GM11168 (cell line): ENCODE measurements at regions not wholly inside any gene's neighbourhood (a gene's known extent, or its start where the extent isn't known, plus 50 kb on each side); places are given as distances from the start of the nearest gene placed in this dataset.
"Not testable (repeated sequence)": the region's sequence is repeated elsewhere in the genome, so short reads cannot be mapped to it uniquely, and the experiment has no call there.

ENCODE experiments used
- in situ Hi-C: fragments of 300-500 bp; cut with MboI; formaldehyde crosslinking; loops from one replicate; pipeline ENCODE4 v1.12.0; 2022; ENCODE audit warnings: low sequenced_read_pairs; ENCODE audit not compliant: unreplicated experiment

- in situ Hi-C loops: no loop called here
Measured at GRCh38 chr6:22737331-22737730, 168.0 kb downstream of the HDGFL1 start.

- in situ Hi-C loops: no loop called here
Measured at GRCh38 chr6:22738194-22738593, 168.8 kb downstream of the HDGFL1 start.

DNA sequence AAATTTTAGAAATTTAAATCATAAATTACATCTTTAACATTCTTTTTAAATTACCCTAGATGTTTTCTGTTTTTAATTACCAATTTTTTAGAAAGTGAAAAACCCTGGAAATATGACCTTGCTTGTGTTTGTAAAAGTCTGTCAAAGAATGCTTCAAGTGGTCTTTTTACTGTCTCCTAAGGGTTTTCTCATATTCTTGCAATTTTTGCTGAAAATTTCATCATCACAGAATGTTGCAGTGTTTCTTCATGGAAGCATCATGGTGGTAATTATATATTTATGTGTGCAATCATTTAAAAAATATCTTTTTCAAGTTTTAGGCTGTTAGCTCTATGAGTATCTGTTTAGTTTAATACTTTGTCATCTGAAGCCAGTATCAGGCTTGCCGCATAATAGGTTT is 178.2 kb downstream of the HDGFL1 start:
- in situ Hi-C loops: no loop called here

- in situ Hi-C loops: no loop called here
Measured at GRCh38 chr6:22748681-22749080, 179.3 kb downstream of the HDGFL1 start.

DNA sequence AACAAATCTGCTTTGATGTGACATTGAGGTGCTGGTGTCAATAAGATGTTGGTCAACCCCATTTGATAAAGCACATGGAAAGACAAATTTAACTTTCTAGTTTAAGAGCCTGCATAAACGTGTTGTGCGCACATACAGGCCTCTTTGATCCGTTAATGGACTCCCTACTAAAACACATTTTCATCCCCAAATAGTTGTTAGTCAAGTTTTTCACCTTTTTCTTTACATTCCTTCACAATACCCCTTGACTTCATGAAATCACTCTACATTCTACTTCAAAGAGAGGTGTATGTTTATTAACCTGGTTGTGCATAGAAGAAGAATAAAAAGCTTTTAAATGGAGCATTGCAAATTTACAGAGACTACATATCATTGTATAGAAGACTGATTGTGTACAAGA is 180.3 kb downstream of the HDGFL1 start:
- in situ Hi-C loops: no loop called here

GRCh38 chr6:22751223-22751622 is 181.9 kb downstream of the HDGFL1 start:
- in situ Hi-C loops: no loop called here

GRCh38 chr6:22752522-22752921 is 183.2 kb downstream of the HDGFL1 start:
- in situ Hi-C loops: no loop called here

GRCh38 chr6:22754061-22754460 is 184.7 kb downstream of the HDGFL1 start:
- in situ Hi-C loops: no loop called here

DNA sequence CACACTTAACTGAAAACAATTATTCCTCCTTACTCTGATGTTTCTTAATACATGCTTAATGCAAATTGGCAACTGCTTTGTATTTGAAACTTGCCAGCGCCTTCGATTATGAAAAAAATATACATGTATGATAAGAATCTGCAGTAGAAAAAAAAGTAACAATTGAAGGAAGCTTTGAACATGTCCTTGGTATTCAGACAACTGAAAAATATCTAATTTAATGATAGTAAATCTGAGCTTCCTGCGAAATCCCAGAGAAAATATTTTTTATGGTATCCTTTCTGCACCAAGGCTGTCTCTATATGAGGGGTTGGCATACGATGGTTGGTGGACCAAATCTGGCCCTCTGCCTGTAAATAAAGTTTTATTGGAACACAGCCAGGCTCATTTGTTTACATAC is 186.2 kb downstream of the HDGFL1 start:
- in situ Hi-C loops: no loop called here

DNA sequence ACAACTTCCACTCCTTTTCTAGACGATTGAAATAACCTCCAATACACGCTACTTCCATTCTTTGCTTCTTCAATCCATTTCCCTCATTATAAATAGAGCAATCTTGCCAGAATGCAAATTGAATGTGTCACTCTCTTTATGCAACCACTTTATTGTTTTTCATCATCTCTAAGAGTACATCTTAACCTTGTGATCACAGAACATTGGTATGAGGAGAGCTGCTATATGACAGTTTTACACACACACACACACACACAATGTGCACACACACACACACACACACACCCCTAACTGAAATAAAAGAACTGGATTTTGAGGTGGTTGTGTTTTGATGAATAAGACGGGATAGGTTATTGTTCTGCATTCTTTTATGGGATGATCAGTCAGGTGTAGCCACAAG is 187.0 kb downstream of the HDGFL1 start:
- in situ Hi-C loops: no loop called here

GRCh38 chr6:22764496-22764895 is 195.1 kb downstream of the HDGFL1 start:
- in situ Hi-C loops: no loop called here

DNA sequence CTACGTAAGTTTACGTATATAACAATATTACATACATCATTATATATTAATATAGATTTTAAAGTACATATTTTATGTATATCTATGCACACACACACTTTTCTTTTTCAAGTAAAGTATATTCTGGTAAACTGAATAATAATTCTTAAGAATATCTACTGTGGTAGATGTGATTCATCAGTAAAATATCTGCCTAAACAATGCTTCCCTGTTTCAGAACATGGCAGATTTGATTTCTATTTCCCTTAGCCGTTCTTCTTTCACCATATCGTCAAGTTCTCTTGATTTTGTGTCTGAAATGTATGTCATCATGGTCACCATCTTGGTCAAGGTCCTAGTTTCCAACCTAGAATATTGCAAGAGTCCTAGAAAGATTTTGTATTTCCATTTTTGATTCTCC is 195.6 kb downstream of the HDGFL1 start:
- in situ Hi-C loops: no loop called here

- in situ Hi-C loops: no loop called here
Measured at GRCh38 chr6:22766979-22767378, 197.6 kb downstream of the HDGFL1 start.

DNA sequence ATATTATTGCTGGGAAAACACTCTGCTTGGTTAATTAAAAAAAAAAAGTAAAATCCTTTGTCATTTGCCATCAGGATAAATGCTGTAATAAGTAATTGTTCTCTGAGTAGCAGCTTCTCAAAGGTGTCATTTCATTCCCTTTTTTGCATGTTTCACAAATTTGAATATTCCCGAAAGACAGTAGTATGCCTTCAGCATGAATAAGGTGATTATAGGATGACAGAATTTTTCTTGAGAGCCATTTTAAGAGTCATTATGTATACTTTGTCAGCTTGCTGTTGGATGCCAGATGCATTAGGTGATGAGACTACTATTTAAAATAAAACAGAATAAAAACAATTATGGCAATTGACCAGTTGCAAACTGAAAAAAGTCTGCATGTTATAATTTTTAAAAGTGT is 200.7 kb downstream of the HDGFL1 start:
- in situ Hi-C loops: no loop called here

DNA sequence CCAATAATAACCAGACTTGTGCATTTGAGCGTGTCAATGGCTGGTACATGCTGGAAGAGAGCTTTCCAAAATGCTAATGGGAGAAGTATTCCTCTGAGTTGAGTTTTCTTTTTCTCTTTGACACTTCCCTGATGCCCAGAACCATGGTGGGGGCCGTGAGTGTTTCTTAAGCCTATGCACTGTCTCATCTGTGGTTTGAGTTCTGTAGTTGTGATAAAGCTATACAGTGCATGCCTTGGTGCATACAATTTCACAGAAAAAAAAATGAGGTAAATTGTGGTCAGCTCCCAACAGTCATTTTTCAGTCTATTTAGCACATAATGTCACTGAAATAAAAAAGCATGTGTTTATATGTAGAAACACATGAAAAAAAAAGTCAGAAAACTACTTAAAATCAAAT is 204.8 kb downstream of the HDGFL1 start:
- in situ Hi-C loops: no loop called here

DNA sequence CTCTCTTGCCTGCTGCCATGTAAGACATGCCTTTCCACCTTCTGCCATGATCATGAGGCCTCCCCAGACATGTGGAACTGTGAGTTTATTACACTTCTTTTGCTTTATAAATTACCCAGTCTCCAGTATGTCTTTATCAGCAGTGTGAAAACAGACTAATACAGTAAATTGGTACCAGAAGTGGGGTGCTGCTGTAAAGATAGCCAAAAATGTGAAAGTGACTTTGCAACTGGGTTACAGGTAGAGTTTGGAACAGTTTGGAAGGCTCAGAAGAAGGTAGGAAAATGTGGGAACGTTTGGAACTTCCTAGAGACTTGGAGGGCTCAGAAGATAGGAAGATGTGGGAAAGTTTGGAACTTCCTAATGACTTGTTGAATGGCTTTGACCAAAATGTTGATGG is 209.1 kb downstream of the HDGFL1 start:
- in situ Hi-C loops: not testable (repeated sequence)

DNA sequence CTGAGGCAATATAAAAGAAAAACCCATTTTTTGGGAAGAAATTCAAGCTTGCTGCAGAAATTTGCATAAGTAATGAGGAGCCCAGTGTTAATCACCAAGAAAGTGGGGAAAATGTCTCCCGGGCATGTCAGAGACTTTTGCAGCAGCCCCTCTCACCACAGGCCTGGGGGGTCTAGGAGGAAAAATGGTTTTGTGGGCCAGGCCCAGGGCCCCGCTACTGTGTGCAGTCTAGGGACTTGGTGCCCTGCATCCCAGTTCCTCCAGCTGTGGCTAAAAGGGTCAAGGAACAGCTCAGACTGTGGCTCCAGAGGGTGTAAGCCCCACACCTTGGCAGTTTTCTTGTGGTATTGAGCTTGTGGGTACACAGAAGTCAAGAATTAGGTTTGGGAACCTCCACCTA is 209.7 kb downstream of the HDGFL1 start:
- in situ Hi-C loops: no loop called here

DNA sequence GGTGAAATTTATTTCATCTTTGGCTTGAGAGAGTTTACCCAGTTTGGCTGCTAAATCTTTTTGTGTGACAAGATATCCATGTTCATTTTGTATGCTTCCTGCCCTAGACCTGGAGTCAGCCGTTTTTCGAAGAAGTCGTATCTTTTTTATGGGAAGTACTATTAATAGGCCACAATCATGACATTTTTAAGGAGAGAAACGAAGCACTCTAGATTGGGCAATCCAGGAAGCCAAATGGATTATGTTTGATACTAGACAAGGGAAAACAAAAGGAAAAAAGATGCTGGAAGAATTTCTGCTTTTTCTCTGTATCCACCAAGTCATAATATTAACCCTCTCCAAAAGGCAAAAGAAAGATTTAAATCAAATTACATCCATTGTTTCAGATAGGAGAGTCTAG is 214.6 kb downstream of the HDGFL1 start:
- in situ Hi-C loops: no loop called here

GRCh38 chr6:22784601-22785410 is 215.4 kb downstream of the HDGFL1 start:
- in situ Hi-C loops: no loop called here

- in situ Hi-C loops: no loop called here
Measured at GRCh38 chr6:22788038-22788437, 218.7 kb downstream of the HDGFL1 start.

- in situ Hi-C loops: no loop called here
Measured at GRCh38 chr6:22789315-22789714, 219.9 kb downstream of the HDGFL1 start.

GRCh38 chr6:22794844-22795243 is 225.5 kb downstream of the HDGFL1 start:
- in situ Hi-C loops: no loop called here
